ENCODE measurements at regions not wholly inside any gene's neighbourhood (a gene's known extent, or its start where the extent isn't known, plus 50 kb on each side); places are given as distances from the start of the nearest gene placed in this dataset.

GRCh38 chrX:149114001-149114400, 391.1 kb downstream of the IDS start:
- no peak for DNase-seq (ENCODE audit: insufficient read length, low spot score)
- FAIRE-seq, result no peak
- no peak for TF ChIP-seq CTCF (IDR thresholded peaks at IDR 0.05; ENCODE audit: insufficient read depth, missing control alignments)

GRCh38 chrX:149097786-149098185, 407.3 kb downstream of the IDS start:
- FAIRE-seq (no peak), DNase-seq (ENCODE audit: insufficient read length, low spot score) (no peak)
- TF ChIP-seq CTCF (IDR thresholded peaks at IDR 0.05; ENCODE audit: insufficient read depth, missing control alignments), result no peak

- FAIRE-seq, result no peak
- no peak for TF ChIP-seq CTCF (IDR thresholded peaks at IDR 0.05; ENCODE audit: insufficient read depth, missing control alignments)
- DNase-seq (ENCODE audit: insufficient read length, low spot score), result no peak
These were observed 412.9 kb downstream of the IDS start for GRCh38 chrX:149092179-149092578.

- no peak for FAIRE-seq
These were observed 425.2 kb downstream of the IDS start for GRCh38 chrX:149079805-149080406.

GRCh38 chrX:149074398-149074797, 430.7 kb downstream of the IDS start:
- DNase-seq (ENCODE audit: insufficient read length, low spot score), result no peak
- no peak for TF ChIP-seq CTCF (IDR thresholded peaks at IDR 0.05; ENCODE audit: insufficient read depth, missing control alignments)
- no peak for FAIRE-seq

More at GRCh38 chrX:149079805-149080406, 425.2 kb downstream of the IDS start:
- TF ChIP-seq CTCF (IDR thresholded peaks at IDR 0.05; ENCODE audit: insufficient read depth, missing control alignments), result no peak
- no peak for DNase-seq (ENCODE audit: insufficient read length, low spot score)

- DNase-seq (ENCODE audit: insufficient read length, low spot score), result no peak
- FAIRE-seq, result no peak
- TF ChIP-seq CTCF (IDR thresholded peaks at IDR 0.05; ENCODE audit: insufficient read depth, missing control alignments), result no peak
These were observed 431.6 kb downstream of the IDS start for GRCh38 chrX:149073479-149073878.

GRCh38 chrX:149069899-149070298, 435.2 kb downstream of the IDS start:
- TF ChIP-seq CTCF (IDR thresholded peaks at IDR 0.05; ENCODE audit: insufficient read depth, missing control alignments), result no peak
- FAIRE-seq (no peak), DNase-seq (ENCODE audit: insufficient read length, low spot score) (no peak)
